Epithelial cell of proximal tubule (primary cell): ENCODE measurements at regions not wholly inside any gene's neighbourhood (a gene's known extent, or its start where the extent isn't known, plus 50 kb on each side); places are given as distances from the start of the nearest gene placed in this dataset.
"Not testable (repeated sequence)": the region's sequence is repeated elsewhere in the genome, so short reads cannot be mapped to it uniquely, and the experiment has no call there.

ENCODE experiments used
- DNase-seq: peaks from one replicate; pipeline ENCODE4 v3.0.0-alpha.2; 2011; ENCODE audit warnings: low read depth
- H3K4me3 ChIP-seq: 2 replicates; pipeline ENCODE4 v1.5.1; 2011; ENCODE audit warnings: low read depth, mild to moderate bottlenecking, low read length

- H3K4me3 ChIP-seq, DNase-seq: not testable (repeated sequence)
These were observed 112.7 kb upstream of the SEC22B start for GRCh38 chr1:120288814-120289600.

- not testable (repeated sequence) for DNase-seq, H3K4me3 ChIP-seq
These were observed 111.8 kb upstream of the SEC22B start for GRCh38 chr1:120288167-120288566.

DNA sequence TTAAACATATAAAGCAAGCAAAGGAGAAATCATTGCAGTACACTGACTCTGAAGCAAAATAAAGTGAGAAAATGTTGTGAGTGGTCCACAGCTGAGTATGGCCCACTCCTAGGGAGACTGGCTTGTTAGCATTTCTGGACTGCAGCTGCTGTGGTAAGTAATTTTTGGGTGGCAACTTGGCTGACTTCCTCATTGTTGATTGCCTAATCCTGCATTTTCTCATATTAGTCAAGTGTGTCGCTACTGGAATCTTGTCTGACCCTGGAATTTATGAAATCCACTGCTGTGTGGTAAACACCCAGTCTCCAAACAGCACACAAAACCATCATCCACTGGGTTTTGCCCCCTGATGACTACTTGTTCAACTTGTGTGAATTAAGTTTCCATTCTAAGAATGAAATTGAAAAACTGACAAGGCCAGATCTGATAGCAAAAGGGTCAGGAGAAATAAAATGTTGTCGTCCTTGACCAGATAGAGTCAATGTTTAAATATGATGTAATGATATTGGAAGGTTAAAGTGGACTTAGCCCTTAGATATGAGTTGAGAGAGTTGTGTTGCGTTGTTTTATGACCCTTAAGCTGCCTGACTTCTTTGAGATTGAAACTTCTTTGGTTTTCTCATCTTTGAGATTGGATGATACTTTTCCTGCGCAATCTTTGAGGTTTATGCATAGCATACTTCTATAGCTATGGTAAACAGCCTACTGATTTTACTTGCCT is 106.6 kb upstream of the SEC22B start:
- not testable (repeated sequence) for DNase-seq, H3K4me3 ChIP-seq

- H3K4me3 ChIP-seq, DNase-seq: not testable (repeated sequence)
These were observed 101.9 kb upstream of the SEC22B start for GRCh38 chr1:120278259-120278610.

- not testable (repeated sequence) for H3K4me3 ChIP-seq, DNase-seq
These were observed 101.3 kb upstream of the SEC22B start for GRCh38 chr1:120277428-120278258.

- not testable (repeated sequence) for H3K4me3 ChIP-seq, DNase-seq
These were observed 100.4 kb upstream of the SEC22B start for GRCh38 chr1:120276710-120277109.

- not testable (repeated sequence) for H3K4me3 ChIP-seq, DNase-seq
These were observed 98.1 kb upstream of the SEC22B start for GRCh38 chr1:120274438-120274837.

- not testable (repeated sequence) for DNase-seq, H3K4me3 ChIP-seq
These were observed 97.0 kb upstream of the SEC22B start for GRCh38 chr1:120273363-120273762.

DNA sequence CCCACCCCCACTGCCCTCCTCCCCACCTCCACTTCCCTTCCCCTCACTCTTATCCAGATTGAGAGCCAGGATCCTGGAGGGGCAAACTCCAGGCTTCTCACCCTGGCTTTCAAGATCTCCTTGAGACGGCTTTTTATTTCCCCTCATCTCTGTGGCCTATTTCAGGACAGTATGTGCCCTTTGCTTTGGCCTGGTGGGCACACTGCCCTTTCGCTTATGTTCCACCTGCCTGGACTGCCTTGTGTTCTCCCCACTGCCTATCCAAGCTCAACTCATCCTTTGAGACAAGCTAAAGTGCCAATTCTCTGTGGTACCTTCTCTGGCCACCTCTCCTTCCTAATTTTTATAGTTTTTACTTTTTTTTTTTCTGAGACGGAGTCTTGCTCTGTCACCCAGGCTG is 95.9 kb upstream of the SEC22B start:
- DNase-seq, H3K4me3 ChIP-seq: not testable (repeated sequence)

DNA sequence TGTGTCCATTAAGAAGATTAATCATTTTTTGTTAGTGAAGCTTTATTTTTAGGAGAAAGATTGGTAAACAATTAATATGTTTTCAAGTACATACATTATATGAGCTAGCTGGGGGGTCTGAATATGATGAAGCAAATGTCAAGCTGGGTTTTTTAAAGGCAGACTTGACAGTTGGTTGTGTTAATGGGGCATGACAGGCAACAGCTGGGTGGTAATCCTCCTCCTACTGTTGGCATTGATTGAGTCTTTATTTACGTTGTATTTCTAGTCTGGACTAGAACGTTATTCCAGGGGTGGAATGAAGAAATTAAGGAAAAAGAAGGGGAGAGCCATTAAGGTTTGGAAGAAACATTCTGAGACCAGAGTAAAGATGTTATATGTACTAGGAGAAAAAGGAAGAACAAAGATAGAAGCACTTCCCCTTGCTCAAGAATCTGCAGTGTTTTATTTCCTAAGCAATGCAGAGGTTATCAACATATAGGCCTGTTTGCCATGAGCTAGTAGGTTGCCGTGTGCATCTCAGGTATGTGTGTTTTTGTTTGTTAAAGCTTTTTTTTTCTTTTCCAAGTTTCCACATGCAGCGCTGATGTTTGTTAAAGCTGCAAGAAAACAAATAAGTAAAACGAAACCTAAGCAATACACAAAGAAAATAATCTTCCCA is 95.4 kb upstream of the SEC22B start:
- DNase-seq, H3K4me3 ChIP-seq: not testable (repeated sequence)

DNA sequence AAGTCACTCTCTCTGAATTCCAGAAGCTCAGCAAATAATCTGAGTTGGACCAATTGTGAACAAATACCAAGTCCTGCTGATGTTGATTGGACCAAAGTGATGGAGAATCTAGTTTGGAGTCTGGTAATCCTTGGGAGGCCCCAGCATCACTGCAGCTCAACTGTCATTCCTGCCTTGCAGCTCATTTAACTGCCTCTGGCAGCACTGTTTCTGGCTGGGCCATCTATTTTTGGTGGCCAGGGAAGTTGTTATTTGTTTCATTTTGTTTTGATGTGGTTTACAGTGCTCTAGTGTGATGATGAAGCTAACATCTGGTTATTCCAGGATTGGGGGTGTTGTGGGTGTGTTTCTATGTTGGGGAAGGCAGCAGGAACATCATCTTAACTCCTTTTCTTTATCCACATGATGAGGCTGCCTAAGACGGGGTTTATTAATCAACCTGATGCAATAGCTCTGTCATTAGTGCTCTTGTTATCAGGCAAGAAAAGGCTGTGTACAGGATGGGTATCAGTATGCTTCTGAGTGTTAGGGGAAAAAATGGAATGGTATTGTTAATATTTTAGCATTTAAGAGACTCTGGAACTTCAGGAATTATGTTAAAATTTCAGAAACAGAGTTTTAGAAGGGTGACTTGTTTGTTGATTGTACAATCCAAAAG is 91.7 kb upstream of the SEC22B start:
- DNase-seq, H3K4me3 ChIP-seq: not testable (repeated sequence)

DNA sequence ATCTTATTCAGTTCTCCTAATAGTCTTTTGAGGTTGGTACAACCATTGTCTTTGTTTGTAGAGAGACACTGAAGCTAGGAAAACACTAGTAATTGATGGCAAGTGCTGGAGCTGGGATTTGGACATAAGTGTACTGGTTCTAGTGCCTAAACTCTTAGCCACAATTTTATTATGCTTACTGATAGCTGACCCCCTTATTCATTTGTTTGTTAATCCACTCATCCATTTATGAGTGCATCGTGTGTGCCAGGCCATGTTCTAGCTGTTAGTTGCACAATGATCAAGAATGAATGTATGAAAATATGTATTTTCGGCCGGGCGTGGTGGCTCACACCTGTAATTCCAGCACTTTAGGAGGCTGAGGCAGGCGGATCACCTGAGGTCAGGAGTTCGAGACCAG is 88.2 kb upstream of the SEC22B start:
- H3K4me3 ChIP-seq, DNase-seq: not testable (repeated sequence)

DNA sequence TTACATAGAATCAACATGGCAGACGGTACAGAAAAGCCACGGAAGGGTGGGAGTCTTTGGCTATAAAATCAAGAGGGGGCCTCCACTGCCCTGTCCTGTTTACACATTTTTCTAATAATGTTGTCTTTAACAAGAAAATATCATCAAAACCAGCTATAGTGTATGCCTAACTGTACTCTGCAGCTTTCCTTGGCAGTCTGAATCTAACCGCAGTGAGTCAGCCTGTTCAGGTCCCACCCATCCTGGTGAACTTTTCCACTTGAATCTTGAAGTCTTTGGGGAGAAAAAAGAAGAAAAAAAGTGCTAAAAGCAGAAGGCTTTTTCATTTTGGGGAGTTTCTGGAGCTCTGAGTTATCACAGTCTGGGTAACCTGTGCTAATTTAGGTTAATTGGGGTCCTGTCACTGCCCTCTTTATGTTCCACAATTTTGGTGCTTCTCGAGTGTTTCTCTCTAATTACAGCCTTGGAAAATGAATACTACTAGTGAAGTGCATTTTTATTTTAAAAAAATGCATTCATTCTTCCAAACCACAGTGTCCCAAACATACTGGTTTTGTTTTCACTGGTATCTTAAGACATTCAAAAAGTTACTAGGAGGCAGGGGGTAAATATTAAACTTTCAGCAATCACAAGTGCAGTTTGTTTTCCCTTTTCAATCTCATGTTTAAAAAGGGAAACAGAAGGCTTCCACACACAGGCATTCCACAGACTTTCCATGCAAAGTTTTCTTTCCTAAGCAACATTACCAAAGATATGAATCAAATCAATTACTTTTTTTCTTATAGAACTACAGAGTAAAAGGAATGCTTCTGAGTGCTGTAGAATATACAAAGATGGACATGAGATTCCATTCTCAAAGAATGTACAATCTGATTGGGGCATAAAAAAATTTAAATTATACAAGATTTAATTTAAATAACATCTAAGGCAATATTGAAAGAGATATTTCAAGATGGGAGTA is 86.8 kb upstream of the SEC22B start:
- not testable (repeated sequence) for H3K4me3 ChIP-seq, DNase-seq

- DNase-seq, H3K4me3 ChIP-seq: not testable (repeated sequence)
These were observed 81.4 kb upstream of the SEC22B start for GRCh38 chr1:120257778-120258105.

GRCh38 chr1:120257064-120257777 is 80.9 kb upstream of the SEC22B start:
- not testable (repeated sequence) for DNase-seq, H3K4me3 ChIP-seq

- DNase-seq, H3K4me3 ChIP-seq: not testable (repeated sequence)
These were observed 74.4 kb upstream of the SEC22B start for GRCh38 chr1:120250756-120251155.
